Astrocyte (in vitro differentiated cells and primary cell): ENCODE measurements at regions not wholly inside any gene's neighbourhood (a gene's known extent, or its start where the extent isn't known, plus 50 kb on each side); places are given as distances from the start of the nearest gene placed in this dataset.

Experiments
- DNase-seq: peaks from one replicate; pipeline ENCODE4 v3.0.0-alpha.2; 2010; ENCODE audit warnings: low read depth
- FAIRE-seq: peaks from 2 replicates; lab custom pipeline; 2011; peaks lifted over from hg19 to GRCh38; lab: Jason Lieb, UNC
- H2AFZ ChIP-seq: 2 replicates; pipeline ENCODE4 v1.6.0; 2012; ENCODE audit warnings: low read depth, low read length, inconsistent platforms
- H3K27ac ChIP-seq: 2 replicates; pipeline ENCODE4 v1.5.1; 2011; ENCODE audit warnings: low read depth, low read length, inconsistent platforms
- H3K27me3 ChIP-seq: 2 replicates; pipeline ENCODE4 v1.6.0; 2011; ENCODE audit warnings: low read length, inconsistent platforms; ENCODE audit not compliant: insufficient read depth
- H3K36me3 ChIP-seq: 2 replicates; pipeline ENCODE4 v1.5.1; 2011; ENCODE audit warnings: low read length, inconsistent platforms; ENCODE audit not compliant: insufficient read depth
- H3K4me1 ChIP-seq: 2 replicates; pipeline ENCODE4 v1.5.1; 2011; ENCODE audit warnings: low read length, inconsistent platforms; ENCODE audit not compliant: insufficient read depth
- H3K4me2 ChIP-seq: 2 replicates; pipeline ENCODE4 v1.6.0; 2012; ENCODE audit warnings: low read length, inconsistent platforms
- H3K4me3 ChIP-seq: 2 replicates; pipeline ENCODE4 v1.5.1; 2011; ENCODE audit warnings: low read depth, mild to moderate bottlenecking, low read length, inconsistent platforms; ENCODE audit not compliant: insufficient read depth
- H3K79me2 ChIP-seq: 2 replicates; pipeline ENCODE4 v1.6.0; 2012; ENCODE audit warnings: mild to moderate bottlenecking, low read length, inconsistent platforms; ENCODE audit not compliant: insufficient read depth
- H3K9ac ChIP-seq: 2 replicates; pipeline ENCODE4 v1.6.0; 2012; ENCODE audit warnings: mild to moderate bottlenecking, low read length, inconsistent platforms
- H3K9me3 ChIP-seq: 2 replicates; pipeline ENCODE4 v1.5.1; 2012; ENCODE audit warnings: low read depth, mild to moderate bottlenecking, low read length, inconsistent platforms; ENCODE audit not compliant: insufficient read depth
- H4K20me1 ChIP-seq: 2 replicates; pipeline ENCODE4 v1.6.0; 2012; ENCODE audit warnings: low read length, inconsistent platforms; ENCODE audit not compliant: insufficient read depth
- H3K27ac Mint-ChIP-seq: one replicate; pipeline ENCODE4 v1.8.0; 2021; ENCODE audit warnings: mild to moderate bottlenecking, mixed read lengths; ENCODE audit not compliant: unreplicated experiment
- H3K27me3 Mint-ChIP-seq: one replicate; pipeline ENCODE4 v1.8.0; 2021; ENCODE audit warnings: low read depth, mixed read lengths; ENCODE audit not compliant: unreplicated experiment
- H3K36me3 Mint-ChIP-seq: one replicate; pipeline ENCODE4 v1.8.0; 2021; ENCODE audit warnings: low read depth, mixed read lengths; ENCODE audit not compliant: unreplicated experiment
- H3K4me1 Mint-ChIP-seq: one replicate; pipeline ENCODE4 v1.8.0; 2021; ENCODE audit warnings: low read depth, mixed read lengths; ENCODE audit not compliant: unreplicated experiment
- H3K4me3 Mint-ChIP-seq: one replicate; pipeline ENCODE4 v1.8.0; 2021; ENCODE audit warnings: mild to moderate bottlenecking, moderate library complexity, mixed read lengths; ENCODE audit not compliant: unreplicated experiment
- H3K9me3 Mint-ChIP-seq: one replicate; pipeline ENCODE4 v1.8.0; 2021; ENCODE audit warnings: mild to moderate bottlenecking, mixed read lengths; ENCODE audit not compliant: unreplicated experiment
- CTCF ChIP-seq: IDR thresholded peaks from 2 replicates; pipeline ENCODE4 v1.5.1; 2011; ENCODE audit warnings: low read depth, mild to moderate bottlenecking, inconsistent platforms, low read length, moderate library complexity; ENCODE audit not compliant: insufficient read depth
- EZH2 ChIP-seq: IDR thresholded peaks from 2 replicates; pipeline ENCODE4 v1.6.1; 2012; ENCODE audit warnings: mild to moderate bottlenecking, low read length, inconsistent platforms; ENCODE audit not compliant: insufficient read depth

DNA sequence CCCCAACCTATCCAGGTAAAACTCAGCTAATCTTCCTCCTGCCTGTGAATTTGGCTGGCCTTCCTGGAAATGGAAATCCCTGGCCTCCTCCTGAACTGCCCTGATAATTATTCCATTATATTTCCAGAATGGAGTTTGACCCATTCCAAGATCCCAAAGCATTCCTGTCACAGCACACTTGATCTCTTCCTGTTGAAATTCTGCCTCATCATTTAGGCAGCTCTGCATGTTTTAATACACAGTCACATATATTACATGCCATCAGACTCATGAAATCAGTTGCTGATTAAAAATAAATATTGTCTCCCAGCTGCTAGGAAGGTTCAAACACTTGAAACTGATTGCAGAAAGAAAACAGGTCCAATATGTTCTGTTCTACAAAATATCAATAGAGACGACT, 148.2 kb upstream of the PALMD start:
- Histone ChIP-seq H3K9me3 (no peaks in the 10 kb centered on the region), H3K36me3 (no peaks in the 10 kb centered on the region), H3K79me2 (no peaks in the 10 kb centered on the region), H3K4me2 (no peak overlapping the region), H3K9ac (no peak overlapping the region), H3K27me3 (no peaks in the 10 kb centered on the region), H3K4me1 (no peaks in the 10 kb centered on the region), H4K20me1 (no peaks in the 10 kb centered on the region), H2AFZ (no peak overlapping the region), H3K27ac (no peak overlapping the region), H3K4me3 (no peak overlapping the region)
- H3K27ac Mint-ChIP-seq: no peak overlapping the region
- no peaks in the 10 kb centered on the region for H3K36me3 Mint-ChIP-seq
- no peak overlapping the region for H3K4me3 Mint-ChIP-seq
- H3K4me1 Mint-ChIP-seq: no peaks in the 10 kb centered on the region
- FAIRE-seq (no peak), DNase-seq (no peak)
- no peaks in the 10 kb centered on the region for H3K9me3 Mint-ChIP-seq
- TF ChIP-seq CTCF (no peak), EZH2 (no peak)
- no peaks in the 10 kb centered on the region for H3K27me3 Mint-ChIP-seq

DNA sequence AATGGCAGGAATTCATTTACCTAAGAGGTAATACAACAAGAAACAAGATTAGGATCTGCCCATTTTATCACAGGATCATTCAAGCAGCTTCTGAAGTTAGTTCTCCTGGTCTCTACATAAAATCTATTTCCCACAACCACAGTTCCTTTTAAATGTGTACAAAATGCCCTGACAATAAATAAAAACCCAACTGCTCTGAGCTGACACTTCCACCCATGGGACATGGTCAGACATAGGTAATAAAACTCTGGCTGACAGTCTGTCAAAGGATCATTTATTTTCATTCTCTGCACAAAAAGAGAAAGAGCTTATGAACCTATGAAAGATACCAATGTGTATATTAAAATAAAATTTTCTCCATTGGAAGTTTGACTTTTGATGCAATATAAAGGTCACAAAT, 145.4 kb upstream of the PALMD start:
- no peaks in the 10 kb centered on the region for H3K36me3 Mint-ChIP-seq
- H3K4me2 ChIP-seq: no peak overlapping the region
- no peak overlapping the region for H3K27ac Mint-ChIP-seq
- no peak overlapping the region for H2AFZ ChIP-seq
- peaks cover 9% of the 10 kb centered on the region for H3K4me1 Mint-ChIP-seq
- no peak overlapping the region for H3K4me3 Mint-ChIP-seq
- FAIRE-seq: no peak
- H3K36me3 ChIP-seq: no peaks in the 10 kb centered on the region
- no peak for TF ChIP-seq EZH2
- TF ChIP-seq CTCF: no peak
- H4K20me1 ChIP-seq: no peaks in the 10 kb centered on the region
- no peak overlapping the region for H3K4me3 ChIP-seq
- H3K9ac ChIP-seq: no peak overlapping the region
- H3K79me2 ChIP-seq: no peaks in the 10 kb centered on the region
- no peaks in the 10 kb centered on the region for H3K27me3 Mint-ChIP-seq
- H3K4me1 ChIP-seq: no peaks in the 10 kb centered on the region
- H3K27me3 ChIP-seq: no peaks in the 10 kb centered on the region
- no peak overlapping the region for H3K27ac ChIP-seq
- no peaks in the 10 kb centered on the region for H3K9me3 ChIP-seq
- H3K9me3 Mint-ChIP-seq: no peaks in the 10 kb centered on the region
- DNase-seq: no peak

DNA sequence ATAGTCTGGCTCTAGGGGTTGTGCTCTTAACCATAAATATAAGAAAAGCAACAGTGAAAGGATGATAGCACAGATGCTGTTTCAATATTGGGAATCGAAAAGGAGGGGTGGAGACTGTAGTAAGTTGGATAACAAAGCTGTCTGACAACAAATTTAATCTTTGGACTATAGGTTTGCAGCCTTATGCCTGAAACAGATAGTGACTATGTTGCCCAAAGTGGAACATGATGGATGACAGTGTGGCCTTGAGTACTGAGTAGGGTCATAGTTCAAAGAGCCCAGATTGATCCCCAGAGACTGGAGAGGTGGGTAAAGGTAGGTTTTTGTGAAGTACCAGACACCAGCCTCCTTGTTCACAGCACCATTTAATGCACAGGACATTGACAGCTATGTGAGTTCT, 144.0 kb upstream of the PALMD start:
- H3K9me3 Mint-ChIP-seq: peaks cover 1% of the 10 kb centered on the region
- H3K4me3 Mint-ChIP-seq: no peak overlapping the region
- H3K9me3 ChIP-seq: no peaks in the 10 kb centered on the region
- H3K4me1 ChIP-seq: no peaks in the 10 kb centered on the region
- no peak for FAIRE-seq
- no peaks in the 10 kb centered on the region for H3K79me2 ChIP-seq
- no peak overlapping the region for H3K27ac ChIP-seq
- H3K9ac ChIP-seq: no peak overlapping the region
- H3K27me3 ChIP-seq: no peaks in the 10 kb centered on the region
- DNase-seq: no peak
- no peak overlapping the region for H2AFZ ChIP-seq
- H3K4me3 ChIP-seq: no peak overlapping the region
- H3K36me3 Mint-ChIP-seq: no peaks in the 10 kb centered on the region
- no peak overlapping the region for H3K4me2 ChIP-seq
- H3K36me3 ChIP-seq: no peaks in the 10 kb centered on the region
- no peak for TF ChIP-seq EZH2
- TF ChIP-seq CTCF: no peak
- H4K20me1 ChIP-seq: no peaks in the 10 kb centered on the region
- H3K27ac Mint-ChIP-seq: no peak overlapping the region
- peaks cover 9% of the 10 kb centered on the region for H3K4me1 Mint-ChIP-seq
- no peaks in the 10 kb centered on the region for H3K27me3 Mint-ChIP-seq
